GM12864 (cell line): ENCODE measurements at regions not wholly inside any gene's neighbourhood (a gene's known extent, or its start where the extent isn't known, plus 50 kb on each side); places are given as distances from the start of the nearest gene placed in this dataset.

Experiments used
- DNase-seq: peaks from one replicate; pipeline ENCODE4 v3.0.0-alpha.2; 2011; ENCODE audit warnings: low read depth
- H3K4me3 ChIP-seq: 2 replicates; pipeline ENCODE4 v1.5.1; 2011; ENCODE audit warnings: mild to moderate bottlenecking, low read depth, low read length, control low read depth
- CTCF ChIP-seq: IDR thresholded peaks from 2 replicates; pipeline ENCODE4 v1.5.1; 2011; ENCODE audit warnings: low read depth, mild to moderate bottlenecking, moderate library complexity, low read length, control low read depth, inconsistent platforms; ENCODE audit errors: missing control alignments

- no peak for TF ChIP-seq CTCF
- no peak for DNase-seq
- H3K4me3 ChIP-seq: no peak overlapping the region
Observed at GRCh38 chr13:102928941-102929675, 83.3 kb downstream of the ERCC5 start.
